ENCODE measurements at regions not wholly inside any gene's neighbourhood (a gene's known extent, or its start where the extent isn't known, plus 50 kb on each side); places are given as distances from the start of the nearest gene placed in this dataset.

DNA sequence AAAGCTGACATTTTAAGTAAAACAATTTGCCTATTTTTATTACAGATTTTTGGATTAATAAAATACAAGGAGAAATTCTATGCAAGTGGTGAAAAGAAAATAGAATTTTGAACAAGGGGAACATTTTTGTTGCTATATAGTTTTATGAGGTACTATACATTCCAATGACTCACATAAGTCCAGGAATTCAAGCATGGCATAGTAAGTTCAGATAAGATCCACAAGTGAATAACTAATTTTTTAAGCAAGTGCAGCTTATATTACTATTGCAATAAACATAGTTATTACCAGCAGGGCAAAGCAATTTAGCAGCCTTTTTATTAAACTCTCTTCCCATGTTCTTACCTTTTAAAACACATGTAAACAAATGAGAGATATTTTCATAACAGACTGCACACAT, 1123.5 kb upstream of the LRRN3 start:
- TF ChIP-seq, protein P1, sequence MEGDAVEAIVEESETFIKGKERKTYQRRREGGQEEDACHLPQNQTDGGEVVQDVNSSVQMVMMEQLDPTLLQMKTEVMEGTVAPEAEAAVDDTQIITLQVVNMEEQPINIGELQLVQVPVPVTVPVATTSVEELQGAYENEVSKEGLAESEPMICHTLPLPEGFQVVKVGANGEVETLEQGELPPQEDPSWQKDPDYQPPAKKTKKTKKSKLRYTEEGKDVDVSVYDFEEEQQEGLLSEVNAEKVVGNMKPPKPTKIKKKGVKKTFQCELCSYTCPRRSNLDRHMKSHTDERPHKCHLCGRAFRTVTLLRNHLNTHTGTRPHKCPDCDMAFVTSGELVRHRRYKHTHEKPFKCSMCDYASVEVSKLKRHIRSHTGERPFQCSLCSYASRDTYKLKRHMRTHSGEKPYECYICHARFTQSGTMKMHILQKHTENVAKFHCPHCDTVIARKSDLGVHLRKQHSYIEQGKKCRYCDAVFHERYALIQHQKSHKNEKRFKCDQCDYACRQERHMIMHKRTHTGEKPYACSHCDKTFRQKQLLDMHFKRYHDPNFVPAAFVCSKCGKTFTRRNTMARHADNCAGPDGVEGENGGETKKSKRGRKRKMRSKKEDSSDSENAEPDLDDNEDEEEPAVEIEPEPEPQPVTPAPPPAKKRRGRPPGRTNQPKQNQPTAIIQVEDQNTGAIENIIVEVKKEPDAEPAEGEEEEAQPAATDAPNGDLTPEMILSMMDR (IDR thresholded peaks at IDR 0.05): no peak
- no peak overlapping the region for H3K27ac ChIP-seq
- H3K9me3 ChIP-seq: peaks cover 9% of the 10 kb centered on the region
- H3K27me3 ChIP-seq (ENCODE audit: insufficient read depth in 3 of 3, low read length in 2 of 3): no peaks in the 10 kb centered on the region
- no peaks in the 10 kb centered on the region for H3K36me3 ChIP-seq (ENCODE audit: insufficient read depth in 1 of 2, low read depth in 1 of 2)
- no peak for DNase-seq
- H3K4me1 ChIP-seq: no peaks in the 10 kb centered on the region
- no peak overlapping the region for H3K4me3 ChIP-seq
- intact Hi-C loops (cut with DNase I): no loop called here
- no peak for ATAC-seq

DNA sequence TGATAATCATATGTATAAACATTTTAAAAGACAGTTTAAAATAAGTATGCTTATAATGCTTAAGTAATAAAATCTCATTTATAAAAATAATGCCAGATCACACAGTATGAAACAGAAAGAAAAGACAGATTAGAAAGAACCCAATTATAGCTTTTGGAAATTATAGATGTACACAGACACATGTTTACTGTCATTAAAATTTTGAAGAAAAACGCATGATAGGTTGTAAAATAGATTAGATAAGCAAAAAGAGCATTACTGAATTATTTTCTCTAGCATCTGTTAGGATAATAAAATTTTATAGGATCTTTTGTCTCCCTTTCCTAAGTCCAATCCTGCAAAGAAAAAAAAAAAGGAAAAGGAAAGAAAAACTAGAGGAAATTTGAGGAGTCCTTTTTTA, 1107.3 kb upstream of the LRRN3 start:
- intact Hi-C loops (cut with DNase I): no loop called here
- 33 to 62% (median 38%) methylated on average over 1 of the region's 1 CpG for WGBS, 3 donors
- ATAC-seq (no peak), DNase-seq (no peak)
- TF ChIP-seq, protein P1 (IDR thresholded peaks at IDR 0.05): no peak
- Histone ChIP-seq H3K4me1 (no peaks in the 10 kb centered on the region), H3K36me3 (ENCODE audit: insufficient read depth in 1 of 2, low read depth in 1 of 2) (no peaks in the 10 kb centered on the region), H3K27me3 (ENCODE audit: insufficient read depth in 3 of 3, low read length in 2 of 3) (no peaks in the 10 kb centered on the region), H3K27ac (no peak overlapping the region), H3K9me3 (no peaks in the 10 kb centered on the region), H3K4me3 (no peak overlapping the region)

DNA sequence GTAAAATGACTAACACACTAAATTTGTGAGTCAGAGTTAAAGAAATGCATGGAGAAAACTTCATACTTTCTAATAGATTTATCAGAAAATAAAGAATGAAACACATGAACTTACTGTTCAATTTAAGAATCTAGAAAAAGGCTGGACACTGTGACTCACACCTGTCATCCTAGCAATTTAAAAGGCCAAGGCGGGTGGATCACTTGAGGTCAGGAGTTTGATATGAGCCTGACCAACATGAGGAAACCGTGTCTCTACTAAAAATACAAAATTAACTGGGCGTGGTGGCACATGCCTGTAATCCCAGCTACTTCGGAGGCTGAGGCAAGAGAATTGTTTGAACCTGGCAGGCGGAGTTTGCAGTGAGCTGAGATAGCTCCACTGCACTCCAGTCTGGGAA, 1106.2 kb upstream of the LRRN3 start:
- Histone ChIP-seq H3K4me3 (no peak overlapping the region), H3K4me1 (no peaks in the 10 kb centered on the region), H3K27me3 (ENCODE audit: insufficient read depth in 3 of 3, low read length in 2 of 3) (no peaks in the 10 kb centered on the region), H3K9me3 (no peaks in the 10 kb centered on the region), H3K36me3 (ENCODE audit: insufficient read depth in 1 of 2, low read depth in 1 of 2) (no peaks in the 10 kb centered on the region), H3K27ac (no peak overlapping the region)
- no peak for ATAC-seq
- TF ChIP-seq, protein P1 (IDR thresholded peaks at IDR 0.05): no peak
- no peak for DNase-seq
- intact Hi-C loops (cut with DNase I): no loop called here
- WGBS, 3 donors: 33 to 47% (median 40%) methylated on average over 5 of the region's 5 CpGs

DNA sequence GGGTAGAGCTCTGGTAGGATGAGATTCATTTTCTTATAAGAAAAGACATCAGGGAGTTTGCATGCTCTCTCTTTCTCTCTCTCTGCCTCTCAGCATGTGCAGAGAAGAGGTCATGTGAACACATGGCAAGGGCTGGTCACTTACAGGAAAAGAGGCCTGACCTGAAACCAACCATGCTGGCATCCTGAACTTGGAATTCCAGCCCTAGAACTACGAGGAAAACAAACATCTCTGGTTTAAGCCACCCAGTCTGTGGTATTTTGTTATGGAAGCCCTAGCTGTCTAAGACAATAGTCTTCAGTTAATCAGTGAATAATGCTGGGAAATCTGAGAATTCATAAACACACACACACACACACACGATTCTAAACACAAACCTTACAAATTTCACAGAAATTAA, 1104.2 kb upstream of the LRRN3 start:
- Histone ChIP-seq H3K4me3 (no peak overlapping the region), H3K4me1 (no peaks in the 10 kb centered on the region), H3K27ac (no peak overlapping the region), H3K27me3 (ENCODE audit: insufficient read depth in 3 of 3, low read length in 2 of 3) (no peaks in the 10 kb centered on the region), H3K36me3 (ENCODE audit: insufficient read depth in 1 of 2, low read depth in 1 of 2) (no peaks in the 10 kb centered on the region), H3K9me3 (no peaks in the 10 kb centered on the region)
- intact Hi-C loops (cut with DNase I): no loop called here
- ATAC-seq: no peak
- DNase-seq: no peak
- TF ChIP-seq, protein P1 (IDR thresholded peaks at IDR 0.05): no peak
- WGBS, 3 donors: 33 to 46% (median 42%) methylated on average over 2 of the region's 2 CpGs

DNA sequence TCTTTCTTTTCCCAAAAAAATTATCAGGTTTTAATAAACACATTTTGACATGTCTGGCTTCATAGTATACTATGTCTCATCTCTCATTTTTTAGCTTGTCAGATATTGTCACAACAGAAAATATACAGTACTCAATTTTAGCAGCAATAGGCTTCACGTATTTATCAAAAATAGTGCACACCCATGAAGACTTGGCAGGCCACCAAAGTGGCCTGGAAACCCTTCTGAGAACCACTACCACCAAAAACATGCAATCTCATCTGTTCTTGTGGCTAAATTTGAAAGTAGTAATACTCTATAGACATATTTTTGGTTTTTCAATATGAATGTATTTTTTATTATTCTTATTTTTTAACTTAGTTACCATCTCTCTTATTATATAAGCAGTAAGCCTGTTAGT, 1094.5 kb upstream of the LRRN3 start:
- no peak for ATAC-seq
- DNase-seq: no peak
- Histone ChIP-seq H3K4me1 (no peaks in the 10 kb centered on the region), H3K27me3 (ENCODE audit: insufficient read depth in 3 of 3, low read length in 2 of 3) (no peaks in the 10 kb centered on the region), H3K4me3 (no peak overlapping the region), H3K27ac (no peak overlapping the region), H3K36me3 (ENCODE audit: insufficient read depth in 1 of 2, low read depth in 1 of 2) (no peaks in the 10 kb centered on the region), H3K9me3 (no peaks in the 10 kb centered on the region)
- intact Hi-C loops (cut with DNase I): no loop called here
- TF ChIP-seq, protein P1 (IDR thresholded peaks at IDR 0.05): no peak
- 63 to 81% (median 64%) methylated on average over 1 of the region's 1 CpG for WGBS, 3 donors
